ENCODE measurements at regions not wholly inside any gene's neighbourhood (a gene's known extent, or its start where the extent isn't known, plus 50 kb on each side); places are given as distances from the start of the nearest gene placed in this dataset.

DNA sequence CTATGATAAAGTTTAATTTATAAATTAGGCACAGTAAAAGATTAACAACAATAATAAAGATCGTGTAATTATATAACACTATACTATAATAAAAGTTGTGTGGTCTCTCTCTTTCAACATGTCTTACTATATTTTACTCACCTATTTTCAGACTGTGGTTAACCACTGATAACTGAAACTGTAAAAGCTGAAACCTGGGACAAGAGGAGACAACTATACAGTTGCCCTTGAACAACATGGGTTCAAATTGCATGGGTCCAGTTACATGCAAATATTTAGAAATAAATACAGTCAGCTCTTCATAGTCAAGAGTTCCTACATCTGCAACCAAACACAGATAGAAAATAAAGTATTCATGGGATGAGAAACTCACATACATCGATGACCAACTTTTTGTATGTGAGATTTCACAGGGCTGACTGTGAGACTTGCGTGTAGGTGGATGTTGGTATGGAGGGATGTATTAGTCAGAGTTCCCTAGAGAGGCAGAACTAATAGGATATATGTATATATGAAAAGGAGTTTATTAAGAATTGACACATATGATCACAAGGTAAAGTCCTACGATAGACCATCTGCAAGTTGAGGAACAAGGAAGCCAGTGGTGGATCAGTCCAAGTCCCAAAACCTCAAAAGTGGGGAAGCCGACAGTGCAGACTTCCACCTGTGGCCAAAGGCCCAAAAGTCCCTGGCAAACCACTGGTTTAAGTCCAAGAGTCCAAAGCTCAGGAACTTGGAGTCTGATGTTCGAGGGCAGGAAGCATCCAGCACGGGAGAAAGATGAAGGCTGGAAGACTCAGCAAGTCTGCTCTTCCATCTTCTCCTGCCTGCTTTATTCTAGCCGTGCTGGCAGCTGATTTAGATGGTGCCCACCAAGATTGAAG is 359.5 kb downstream of the INSC start:
- TF ChIP-seq, protein P1, sequence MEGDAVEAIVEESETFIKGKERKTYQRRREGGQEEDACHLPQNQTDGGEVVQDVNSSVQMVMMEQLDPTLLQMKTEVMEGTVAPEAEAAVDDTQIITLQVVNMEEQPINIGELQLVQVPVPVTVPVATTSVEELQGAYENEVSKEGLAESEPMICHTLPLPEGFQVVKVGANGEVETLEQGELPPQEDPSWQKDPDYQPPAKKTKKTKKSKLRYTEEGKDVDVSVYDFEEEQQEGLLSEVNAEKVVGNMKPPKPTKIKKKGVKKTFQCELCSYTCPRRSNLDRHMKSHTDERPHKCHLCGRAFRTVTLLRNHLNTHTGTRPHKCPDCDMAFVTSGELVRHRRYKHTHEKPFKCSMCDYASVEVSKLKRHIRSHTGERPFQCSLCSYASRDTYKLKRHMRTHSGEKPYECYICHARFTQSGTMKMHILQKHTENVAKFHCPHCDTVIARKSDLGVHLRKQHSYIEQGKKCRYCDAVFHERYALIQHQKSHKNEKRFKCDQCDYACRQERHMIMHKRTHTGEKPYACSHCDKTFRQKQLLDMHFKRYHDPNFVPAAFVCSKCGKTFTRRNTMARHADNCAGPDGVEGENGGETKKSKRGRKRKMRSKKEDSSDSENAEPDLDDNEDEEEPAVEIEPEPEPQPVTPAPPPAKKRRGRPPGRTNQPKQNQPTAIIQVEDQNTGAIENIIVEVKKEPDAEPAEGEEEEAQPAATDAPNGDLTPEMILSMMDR (IDR thresholded peaks at IDR 0.05), result no peak
- Histone ChIP-seq H3K9me3 (no peaks in the 10 kb centered on the region), H3K36me3 (no peaks in the 10 kb centered on the region), H3K4me1 (no peaks in the 10 kb centered on the region), H3K27me3 (no peaks in the 10 kb centered on the region), H3K27ac (no peak overlapping the region), H3K4me3 (no peak overlapping the region)
- DNase-seq (ENCODE audit: low spot score in 2 of 2), result no peak
- intact Hi-C loops (cut with DNase I), result no loop called here

DNA sequence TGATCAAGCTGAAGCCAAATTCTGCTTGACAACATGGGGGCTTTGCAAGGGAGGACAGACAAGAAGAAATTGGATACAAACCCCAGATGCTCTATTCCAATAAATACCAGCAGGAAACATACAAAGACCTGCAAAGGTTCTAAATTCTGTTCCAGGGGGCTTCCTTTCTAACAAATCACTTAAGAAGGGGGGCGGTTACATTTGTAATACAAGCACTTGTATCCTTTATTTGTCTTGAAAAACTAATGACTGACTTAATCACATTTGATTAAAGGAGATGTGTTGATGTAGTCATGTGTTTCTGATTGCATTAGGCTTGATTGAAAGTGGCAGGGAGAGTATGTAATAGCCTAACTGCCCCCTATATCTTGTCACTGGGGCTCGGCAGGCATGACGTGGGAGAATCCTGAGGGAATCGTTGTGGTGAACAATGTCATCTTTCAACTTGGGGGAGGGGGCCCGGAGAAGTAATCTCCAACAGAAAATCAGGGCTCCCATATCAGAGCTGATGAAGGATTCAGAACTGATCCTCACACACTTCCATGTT is 361.7 kb downstream of the INSC start:
- H3K36me3 ChIP-seq, result no peaks in the 10 kb centered on the region
- H3K27me3 ChIP-seq, result no peaks in the 10 kb centered on the region
- DNase-seq (ENCODE audit: low spot score in 2 of 2), result no peak
- TF ChIP-seq, protein P1 (IDR thresholded peaks at IDR 0.05), result no peak
- intact Hi-C loops (cut with DNase I), result no loop called here
- no peaks in the 10 kb centered on the region for H3K4me1 ChIP-seq
- no peaks in the 10 kb centered on the region for H3K9me3 ChIP-seq
- H3K4me3 ChIP-seq, result no peak overlapping the region
- no peak overlapping the region for H3K27ac ChIP-seq

DNA sequence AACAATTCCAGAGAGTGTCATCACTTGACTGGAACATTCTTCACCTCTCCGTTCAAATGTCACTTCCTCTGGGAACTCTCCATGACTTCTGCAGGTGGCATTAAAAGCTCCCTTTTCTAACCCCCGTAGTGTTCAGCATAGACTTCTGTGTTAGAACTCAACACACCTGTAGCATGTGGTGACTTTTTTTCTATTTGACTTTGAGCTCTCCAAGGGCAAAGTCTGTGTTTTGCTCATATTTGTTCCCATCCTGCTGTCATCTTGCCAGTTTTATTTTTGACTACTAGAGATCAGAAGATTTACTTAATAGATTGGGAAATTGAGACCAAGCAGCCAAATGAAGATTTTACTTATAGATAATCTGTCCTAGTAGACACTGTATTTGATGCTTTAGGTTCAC is 367.1 kb downstream of the INSC start:
- Histone ChIP-seq H3K9me3 (no peaks in the 10 kb centered on the region), H3K27me3 (no peaks in the 10 kb centered on the region), H3K36me3 (no peaks in the 10 kb centered on the region), H3K4me3 (no peak overlapping the region), H3K27ac (no peak overlapping the region), H3K4me1 (no peaks in the 10 kb centered on the region)
- intact Hi-C loops (cut with DNase I), result no loop called here
- TF ChIP-seq, protein P1 (IDR thresholded peaks at IDR 0.05), result no peak
- DNase-seq (ENCODE audit: low spot score in 2 of 2), result no peak

DNA sequence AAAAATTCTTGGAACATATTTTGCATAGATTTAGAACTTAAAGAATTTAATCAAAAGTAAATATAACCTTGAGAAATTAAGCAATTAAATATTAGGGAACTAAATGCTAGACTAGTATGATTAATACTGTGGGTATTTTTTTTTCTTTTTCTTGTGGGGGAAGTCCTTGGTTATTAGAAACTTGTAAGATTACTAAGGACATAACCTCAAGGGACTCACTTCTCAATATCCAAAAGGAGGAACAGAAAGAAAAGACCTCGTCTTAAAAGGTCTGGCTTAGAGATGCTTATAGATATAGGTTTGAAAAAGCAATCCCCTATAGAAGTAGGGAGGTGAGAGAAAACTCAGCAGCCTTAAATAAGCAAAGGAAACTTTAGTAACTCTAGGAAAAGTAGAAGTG is 368.5 kb downstream of the INSC start:
- no peak for DNase-seq (ENCODE audit: low spot score in 2 of 2)
- no peak overlapping the region for H3K27ac ChIP-seq
- no peak overlapping the region for H3K4me3 ChIP-seq
- H3K36me3 ChIP-seq, result no peaks in the 10 kb centered on the region
- no peaks in the 10 kb centered on the region for H3K9me3 ChIP-seq
- TF ChIP-seq, protein P1 (IDR thresholded peaks at IDR 0.05), result no peak
- H3K4me1 ChIP-seq, result no peaks in the 10 kb centered on the region
- no peaks in the 10 kb centered on the region for H3K27me3 ChIP-seq
- intact Hi-C loops (cut with DNase I), result no loop called here

DNA sequence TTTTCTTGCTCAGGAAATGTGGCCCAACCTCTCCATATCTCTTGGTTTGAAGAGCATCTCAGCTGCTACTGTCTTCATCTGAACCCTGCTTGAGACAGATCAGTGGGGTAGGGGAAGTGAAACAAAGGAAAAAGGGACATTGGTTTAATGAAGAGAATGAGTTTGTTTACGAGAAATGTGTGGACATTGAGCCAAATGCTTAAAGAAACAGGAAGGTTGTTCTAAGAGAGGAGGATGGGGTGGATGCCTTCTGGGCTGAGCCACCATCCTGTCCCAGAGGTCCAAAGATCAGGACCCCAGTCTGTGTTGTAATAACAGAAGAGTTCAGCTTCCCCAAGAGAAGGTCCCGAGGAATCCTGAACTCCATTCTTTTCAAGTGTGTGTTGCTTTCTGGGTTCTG is 369.7 kb downstream of the INSC start:
- intact Hi-C loops (cut with DNase I), result no loop called here
- no peak for DNase-seq (ENCODE audit: low spot score in 2 of 2)
- no peaks in the 10 kb centered on the region for H3K4me1 ChIP-seq
- no peaks in the 10 kb centered on the region for H3K36me3 ChIP-seq
- H3K9me3 ChIP-seq, result no peaks in the 10 kb centered on the region
- no peak overlapping the region for H3K27ac ChIP-seq
- H3K4me3 ChIP-seq, result no peak overlapping the region
- H3K27me3 ChIP-seq, result no peaks in the 10 kb centered on the region
- TF ChIP-seq, protein P1 (IDR thresholded peaks at IDR 0.05), result no peak

Measured in ascending aorta (tissue), 2 donors.